ENCODE measurements at regions not wholly inside any gene's neighbourhood (a gene's known extent, or its start where the extent isn't known, plus 50 kb on each side); places are given as distances from the start of the nearest gene placed in this dataset.
A peak's percentile ranks its signal among the peaks of the same experiment; 100 is the strongest.

- no peak for DNase-seq
Observed at GRCh38 chr3:10585945-10586344, 80.6 kb upstream of the ATP2B2 start.

- DNase-seq = peak; percentile 47 to 56
Observed at GRCh38 chr3:10594915-10595314, 89.5 kb upstream of the ATP2B2 start.

GRCh38 chr3:10596746-10597448, 91.5 kb upstream of the ATP2B2 start:
- no peak for DNase-seq

- no peak for DNase-seq
Observed at GRCh38 chr3:10597733-10598132, 92.3 kb upstream of the ATP2B2 start.

- no peak for DNase-seq
Observed at GRCh38 chr3:10599017-10599416, 93.6 kb upstream of the ATP2B2 start.

- no peak for DNase-seq
Observed at GRCh38 chr3:10599444-10599843, 94.1 kb upstream of the ATP2B2 start.

GRCh38 chr3:10600296-10600714, 94.9 kb upstream of the ATP2B2 start:
- DNase-seq = no peak

- no peak for DNase-seq
Observed at GRCh38 chr3:10600726-10601125, 95.3 kb upstream of the ATP2B2 start.

- no peak for DNase-seq
Observed at GRCh38 chr3:10601151-10601856, 95.9 kb upstream of the ATP2B2 start.

GRCh38 chr3:10601857-10602230, 96.5 kb upstream of the ATP2B2 start:
- no peak for DNase-seq

- DNase-seq = no peak
Observed at GRCh38 chr3:10602271-10602670, 96.9 kb upstream of the ATP2B2 start.

GRCh38 chr3:10602769-10603768, 97.7 kb upstream of the ATP2B2 start:
- peak in 1 of 2 donors; percentile 6 for DNase-seq

GRCh38 chr3:10609134-10609533, 103.7 kb upstream of the ATP2B2 start:
- no peak for DNase-seq

- DNase-seq = no peak
Observed at GRCh38 chr3:10614168-10614567, 108.8 kb upstream of the ATP2B2 start.

GRCh38 chr3:10615715-10616114, 110.3 kb upstream of the ATP2B2 start:
- no peak for DNase-seq

- DNase-seq = no peak
Observed at GRCh38 chr3:10616321-10616720, 110.9 kb upstream of the ATP2B2 start.

- no peak for DNase-seq
Observed at GRCh38 chr3:10619989-10620832, 114.8 kb upstream of the ATP2B2 start.

- no peak for DNase-seq
Observed at GRCh38 chr3:10620833-10621082, 115.4 kb upstream of the ATP2B2 start.

GRCh38 chr3:10623578-10624275, 118.3 kb upstream of the ATP2B2 start:
- DNase-seq = peak in 1 of 2 donors; percentile 1

GRCh38 chr3:10625323-10625722, 119.9 kb upstream of the ATP2B2 start:
- DNase-seq = no peak

- no peak for DNase-seq
Observed at GRCh38 chr3:10627884-10628572, 122.6 kb upstream of the ATP2B2 start.
